ENCODE measurements at regions not wholly inside any gene's neighbourhood (a gene's known extent, or its start where the extent isn't known, plus 50 kb on each side); places are given as distances from the start of the nearest gene placed in this dataset.

DNA sequence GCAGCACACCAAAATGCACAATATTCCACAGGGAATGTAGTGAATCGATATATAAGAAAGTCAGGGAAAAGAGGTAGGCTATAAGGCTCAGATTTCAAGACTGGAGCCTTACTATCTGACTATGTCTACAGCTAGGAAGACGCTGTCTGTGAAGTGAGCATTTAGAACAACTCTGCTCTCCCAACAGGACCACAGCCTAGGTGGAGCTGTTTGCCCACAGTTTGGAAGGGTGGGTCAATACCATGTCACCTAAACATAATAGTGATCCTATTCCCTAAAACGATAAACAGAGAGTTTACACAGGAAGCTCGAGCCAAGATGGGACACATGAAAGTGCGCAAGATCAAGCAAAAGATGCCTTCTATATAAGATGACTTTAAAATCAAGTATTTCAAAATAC, 2486.0 kb upstream of the PCDH20 start:
- no peak for TF ChIP-seq ZNF776 (CRISPR knock-in tag; IDR thresholded peaks at IDR 0.05)
- TF ChIP-seq BHLHE40 (IDR thresholded peaks at IDR 0.05; ENCODE audit: low read length), result no peak
